ENCODE measurements at regions not wholly inside any gene's neighbourhood (a gene's known extent, or its start where the extent isn't known, plus 50 kb on each side); places are given as distances from the start of the nearest gene placed in this dataset.

DNA sequence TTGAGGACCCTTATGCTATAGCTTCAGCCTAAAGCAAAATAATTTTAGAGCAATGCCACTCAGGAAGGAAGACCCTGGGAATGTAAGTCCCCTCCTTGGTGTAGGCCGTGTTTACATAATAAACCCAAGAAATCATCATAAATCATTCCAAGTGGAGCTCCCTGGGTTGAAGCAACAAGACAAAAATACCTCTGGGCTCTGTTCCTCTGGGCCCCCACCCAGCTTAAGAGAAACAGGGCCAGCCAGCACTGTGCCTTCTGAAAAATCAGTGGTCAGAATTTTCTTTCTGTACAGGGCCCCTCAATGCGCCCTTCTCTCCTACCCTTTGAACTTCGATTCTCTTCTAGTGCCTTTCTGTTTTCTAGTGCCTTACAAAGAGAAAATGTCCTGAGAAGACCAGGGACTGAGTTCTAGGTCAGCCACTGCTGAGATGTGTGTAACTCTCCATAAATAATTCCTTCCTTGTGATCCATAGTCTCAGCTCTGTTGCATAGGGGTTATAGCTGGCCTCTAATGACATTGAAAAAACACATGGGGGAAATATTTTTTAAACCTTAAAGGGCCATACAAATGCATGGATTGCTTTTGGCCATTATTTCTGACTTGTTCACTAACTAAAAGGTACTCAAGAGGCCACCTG lies 101.0 kb downstream of the ADRB2 start:
- H2AFZ ChIP-seq (ENCODE audit: low read depth, low read length), result no peak overlapping the region
- TF ChIP-seq, protein P1, sequence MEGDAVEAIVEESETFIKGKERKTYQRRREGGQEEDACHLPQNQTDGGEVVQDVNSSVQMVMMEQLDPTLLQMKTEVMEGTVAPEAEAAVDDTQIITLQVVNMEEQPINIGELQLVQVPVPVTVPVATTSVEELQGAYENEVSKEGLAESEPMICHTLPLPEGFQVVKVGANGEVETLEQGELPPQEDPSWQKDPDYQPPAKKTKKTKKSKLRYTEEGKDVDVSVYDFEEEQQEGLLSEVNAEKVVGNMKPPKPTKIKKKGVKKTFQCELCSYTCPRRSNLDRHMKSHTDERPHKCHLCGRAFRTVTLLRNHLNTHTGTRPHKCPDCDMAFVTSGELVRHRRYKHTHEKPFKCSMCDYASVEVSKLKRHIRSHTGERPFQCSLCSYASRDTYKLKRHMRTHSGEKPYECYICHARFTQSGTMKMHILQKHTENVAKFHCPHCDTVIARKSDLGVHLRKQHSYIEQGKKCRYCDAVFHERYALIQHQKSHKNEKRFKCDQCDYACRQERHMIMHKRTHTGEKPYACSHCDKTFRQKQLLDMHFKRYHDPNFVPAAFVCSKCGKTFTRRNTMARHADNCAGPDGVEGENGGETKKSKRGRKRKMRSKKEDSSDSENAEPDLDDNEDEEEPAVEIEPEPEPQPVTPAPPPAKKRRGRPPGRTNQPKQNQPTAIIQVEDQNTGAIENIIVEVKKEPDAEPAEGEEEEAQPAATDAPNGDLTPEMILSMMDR (IDR thresholded peaks at IDR 0.05; ENCODE audit: poor library complexity, severe bottlenecking), result no peak
- TF ChIP-seq TAF1 (IDR thresholded peaks at IDR 0.05; ENCODE audit: low read depth), result no peak
- TF ChIP-seq POLR2AphosphoS5 (IDR thresholded peaks at IDR 0.05), result no peak
- TF ChIP-seq EZH2 (IDR thresholded peaks at IDR 0.05; ENCODE audit: borderline replicate concordance, insufficient read depth, low read length, poor library complexity, severe bottlenecking), result no peak
- no peak for TF ChIP-seq MXI1 (conservative IDR thresholded peaks at IDR 0.05; ENCODE audit: poor library complexity, severe bottlenecking)
- TF ChIP-seq, protein P2, sequence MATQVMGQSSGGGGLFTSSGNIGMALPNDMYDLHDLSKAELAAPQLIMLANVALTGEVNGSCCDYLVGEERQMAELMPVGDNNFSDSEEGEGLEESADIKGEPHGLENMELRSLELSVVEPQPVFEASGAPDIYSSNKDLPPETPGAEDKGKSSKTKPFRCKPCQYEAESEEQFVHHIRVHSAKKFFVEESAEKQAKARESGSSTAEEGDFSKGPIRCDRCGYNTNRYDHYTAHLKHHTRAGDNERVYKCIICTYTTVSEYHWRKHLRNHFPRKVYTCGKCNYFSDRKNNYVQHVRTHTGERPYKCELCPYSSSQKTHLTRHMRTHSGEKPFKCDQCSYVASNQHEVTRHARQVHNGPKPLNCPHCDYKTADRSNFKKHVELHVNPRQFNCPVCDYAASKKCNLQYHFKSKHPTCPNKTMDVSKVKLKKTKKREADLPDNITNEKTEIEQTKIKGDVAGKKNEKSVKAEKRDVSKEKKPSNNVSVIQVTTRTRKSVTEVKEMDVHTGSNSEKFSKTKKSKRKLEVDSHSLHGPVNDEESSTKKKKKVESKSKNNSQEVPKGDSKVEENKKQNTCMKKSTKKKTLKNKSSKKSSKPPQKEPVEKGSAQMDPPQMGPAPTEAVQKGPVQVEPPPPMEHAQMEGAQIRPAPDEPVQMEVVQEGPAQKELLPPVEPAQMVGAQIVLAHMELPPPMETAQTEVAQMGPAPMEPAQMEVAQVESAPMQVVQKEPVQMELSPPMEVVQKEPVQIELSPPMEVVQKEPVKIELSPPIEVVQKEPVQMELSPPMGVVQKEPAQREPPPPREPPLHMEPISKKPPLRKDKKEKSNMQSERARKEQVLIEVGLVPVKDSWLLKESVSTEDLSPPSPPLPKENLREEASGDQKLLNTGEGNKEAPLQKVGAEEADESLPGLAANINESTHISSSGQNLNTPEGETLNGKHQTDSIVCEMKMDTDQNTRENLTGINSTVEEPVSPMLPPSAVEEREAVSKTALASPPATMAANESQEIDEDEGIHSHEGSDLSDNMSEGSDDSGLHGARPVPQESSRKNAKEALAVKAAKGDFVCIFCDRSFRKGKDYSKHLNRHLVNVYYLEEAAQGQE (IDR thresholded peaks at IDR 0.05; ENCODE audit: borderline replicate concordance), result no peak
- no peak for TF ChIP-seq SMC3 (conservative IDR thresholded peaks at IDR 0.05; ENCODE audit: poor library complexity)
- TF ChIP-seq EP300 (conservative IDR thresholded peaks at IDR 0.05; ENCODE audit: poor library complexity, severe bottlenecking), result no peak
- TF ChIP-seq RAD21 (conservative IDR thresholded peaks at IDR 0.05), result no peak
- H3F3A ChIP-seq (ENCODE audit: insufficient read depth, low read length, poor library complexity, severe bottlenecking), result no peaks in the 10 kb centered on the region
- no peak overlapping the region for H3K9ac ChIP-seq (ENCODE audit: low read length)
- H3K9me2 ChIP-seq (ENCODE audit: insufficient read depth, low read length), result no peaks in the 10 kb centered on the region
- no peaks in the 10 kb centered on the region for H4K20me1 ChIP-seq (ENCODE audit: insufficient read depth)
- H3K9me3 ChIP-seq (ENCODE audit: low read length), result no peaks in the 10 kb centered on the region
- no peak overlapping the region for H3K4me3 ChIP-seq (ENCODE audit: low read length)
- no peaks in the 10 kb centered on the region for H3K79me2 ChIP-seq (replicated peaks; ENCODE audit: insufficient read depth, low read length)
- no peaks in the 10 kb centered on the region for H3K27me3 ChIP-seq (ENCODE audit: insufficient read depth, low read depth, low read length)
- H3K36me3 ChIP-seq (ENCODE audit: insufficient read depth, low read length), result no peaks in the 10 kb centered on the region
- no peak overlapping the region for H3K27ac ChIP-seq (ENCODE audit: low read length)
- no peak overlapping the region for H3K4me2 ChIP-seq (ENCODE audit: low read length)

DNA sequence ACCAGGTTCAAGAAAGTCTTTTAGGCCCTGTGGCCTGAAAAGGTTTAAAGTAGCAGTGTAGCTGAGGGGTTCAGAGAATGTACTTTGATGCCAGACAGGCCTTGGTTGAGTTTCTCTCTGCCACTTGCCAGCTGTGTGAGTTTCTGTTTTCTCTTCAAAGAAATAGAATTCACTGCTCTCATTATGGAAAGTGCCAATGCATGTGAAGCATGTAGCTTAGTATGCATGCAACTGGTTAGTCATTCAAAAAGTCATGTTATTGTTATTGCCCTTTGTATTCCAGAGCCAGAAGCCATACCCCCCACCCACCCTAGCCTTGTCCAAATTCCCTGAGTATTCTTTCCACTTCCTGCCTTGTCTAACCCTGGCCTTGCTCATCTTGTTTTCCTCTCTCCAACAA lies 101.7 kb downstream of the ADRB2 start:
- Histone ChIP-seq H3K9ac (ENCODE audit: low read length) (no peak overlapping the region), H3K4me2 (ENCODE audit: low read length) (no peak overlapping the region), H3K79me2 (replicated peaks; ENCODE audit: insufficient read depth, low read length) (no peaks in the 10 kb centered on the region), H3K27ac (ENCODE audit: low read length) (no peak overlapping the region), H3K4me3 (ENCODE audit: low read length) (no peak overlapping the region), H3K36me3 (ENCODE audit: insufficient read depth, low read length) (no peaks in the 10 kb centered on the region), H4K20me1 (ENCODE audit: insufficient read depth) (no peaks in the 10 kb centered on the region), H3F3A (ENCODE audit: insufficient read depth, low read length, poor library complexity, severe bottlenecking) (no peaks in the 10 kb centered on the region), H3K9me3 (ENCODE audit: low read length) (no peaks in the 10 kb centered on the region), H2AFZ (ENCODE audit: low read depth, low read length) (no peak overlapping the region), H3K27me3 (ENCODE audit: insufficient read depth, low read depth, low read length) (no peaks in the 10 kb centered on the region), H3K9me2 (ENCODE audit: insufficient read depth, low read length) (no peaks in the 10 kb centered on the region)
- TF ChIP-seq MXI1 (conservative IDR thresholded peaks at IDR 0.05; ENCODE audit: poor library complexity, severe bottlenecking) (no peak), POLR2AphosphoS5 (IDR thresholded peaks at IDR 0.05) (no peak), RAD21 (conservative IDR thresholded peaks at IDR 0.05) (no peak), EZH2 (IDR thresholded peaks at IDR 0.05; ENCODE audit: borderline replicate concordance, insufficient read depth, low read length, poor library complexity, severe bottlenecking) (no peak), SMC3 (conservative IDR thresholded peaks at IDR 0.05; ENCODE audit: poor library complexity) (no peak), TAF1 (IDR thresholded peaks at IDR 0.05; ENCODE audit: low read depth) (no peak), EP300 (conservative IDR thresholded peaks at IDR 0.05; ENCODE audit: poor library complexity, severe bottlenecking) (no peak)
- TF ChIP-seq, protein P2 (IDR thresholded peaks at IDR 0.05; ENCODE audit: borderline replicate concordance), result no peak
- TF ChIP-seq, protein P1 (IDR thresholded peaks at IDR 0.05; ENCODE audit: poor library complexity, severe bottlenecking), result no peak
